ENCODE measurements at regions not wholly inside any gene's neighbourhood (a gene's known extent, or its start where the extent isn't known, plus 50 kb on each side); places are given as distances from the start of the nearest gene placed in this dataset.
A peak's percentile ranks its signal among the peaks of the same experiment; 100 is the strongest.

DNA sequence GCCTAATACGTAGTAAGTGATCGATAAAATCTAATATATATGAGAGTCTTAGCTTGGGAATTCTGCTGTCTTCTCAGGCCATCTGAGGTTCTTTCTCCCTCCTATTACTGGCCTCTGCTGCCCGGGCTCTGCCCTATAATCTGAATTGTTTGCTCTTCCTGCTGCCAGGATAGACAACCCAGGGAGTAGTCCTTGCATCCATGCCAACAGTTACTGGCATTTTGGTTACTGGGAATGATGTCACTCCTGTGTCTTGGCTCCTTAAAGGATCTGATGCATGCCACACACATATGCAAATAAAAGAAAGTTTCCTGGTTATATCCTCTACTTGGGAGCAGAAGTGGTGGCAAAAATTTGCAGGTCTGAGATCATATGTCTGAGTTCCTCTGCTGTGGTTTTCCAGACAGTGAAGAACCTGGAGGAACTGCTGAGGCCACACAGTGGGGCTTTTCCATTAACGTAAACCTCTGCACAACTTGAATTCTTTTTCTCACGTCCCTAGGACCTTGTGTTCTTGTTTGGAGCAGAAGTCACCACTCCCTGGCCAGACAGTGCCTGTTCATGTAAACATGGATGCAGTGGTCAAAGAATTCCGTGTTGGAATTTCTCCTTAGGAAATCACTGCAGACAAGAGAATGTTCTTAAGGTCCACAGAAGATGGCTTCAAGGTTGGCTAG is 320.6 kb upstream of the TBX3 start:
- TF ChIP-seq Cebpa-rat (IDR thresholded peaks at IDR 0.05): no peak
- no peaks in the 10 kb centered on the region for H3K27me3 ChIP-seq
- H3K9me3 ChIP-seq (replicated peaks in 1 of 11): no peaks in the 10 kb centered on the region; a peak in 1 of 22 replicates
- no peaks in the 10 kb centered on the region for H4K20me1 ChIP-seq
- H3K4me2 ChIP-seq: peak overlapping the region in 2 of 11 experiments; percentile 24 to 26; a peak in 2 of 22 replicates
- H3K4me1 ChIP-seq: peaks cover 35 to 48% (median 41%) of the 10 kb centered on the region in 10 experiments
- H3K36me3 ChIP-seq: no peaks in the 10 kb centered on the region
- no peak overlapping the region for H3K4me3 ChIP-seq
- H3K27ac ChIP-seq: no peak overlapping the region
- H3K9ac ChIP-seq: no peak overlapping the region

GRCh38 chr12:115002434-115002833 is 318.5 kb upstream of the TBX3 start:
- Histone ChIP-seq H3K36me3 (no peaks in the 10 kb centered on the region), H3K4me1 (peaks cover 23 to 47% (median 32%) of the 10 kb centered on the region in 10 experiments), H3K9ac (no peak overlapping the region), H3K27ac (no peak overlapping the region), H3K4me2 (peak overlapping the region in 9 of 11 experiments; percentile 29 to 73 (median 69); a peak in 18 of 22 replicates), H4K20me1 (no peaks in the 10 kb centered on the region), H3K4me3 (no peak overlapping the region), H3K9me3 (replicated peaks in 1 of 11) (no peaks in the 10 kb centered on the region; a peak in 1 of 22 replicates), H3K27me3 (no peaks in the 10 kb centered on the region; a peak in 1 of 22 replicates)
- no peak for TF ChIP-seq Cebpa-rat (IDR thresholded peaks at IDR 0.05)

- H3K9me3 ChIP-seq (replicated peaks in 1 of 11): peaks cover 0 to 3% (median 1%) of the 10 kb centered on the region in 11 experiments; a peak in 7 of 22 replicates
- H3K27me3 ChIP-seq: no peaks in the 10 kb centered on the region; a peak in 1 of 22 replicates
- peaks cover 23 to 47% (median 32%) of the 10 kb centered on the region in 10 experiments for H3K4me1 ChIP-seq
- H4K20me1 ChIP-seq: no peaks in the 10 kb centered on the region
- TF ChIP-seq Cebpa-rat (IDR thresholded peaks at IDR 0.05): no peak
- H3K4me2 ChIP-seq: peak overlapping the region; percentile 27 to 73 (median 65); a peak in 20 of 22 replicates
- no peak overlapping the region for H3K9ac ChIP-seq
- H3K4me3 ChIP-seq: no peak overlapping the region
- no peaks in the 10 kb centered on the region for H3K36me3 ChIP-seq
- no peak overlapping the region for H3K27ac ChIP-seq
Observed at GRCh38 chr12:115001571-115002180, 317.7 kb upstream of the TBX3 start.

DNA sequence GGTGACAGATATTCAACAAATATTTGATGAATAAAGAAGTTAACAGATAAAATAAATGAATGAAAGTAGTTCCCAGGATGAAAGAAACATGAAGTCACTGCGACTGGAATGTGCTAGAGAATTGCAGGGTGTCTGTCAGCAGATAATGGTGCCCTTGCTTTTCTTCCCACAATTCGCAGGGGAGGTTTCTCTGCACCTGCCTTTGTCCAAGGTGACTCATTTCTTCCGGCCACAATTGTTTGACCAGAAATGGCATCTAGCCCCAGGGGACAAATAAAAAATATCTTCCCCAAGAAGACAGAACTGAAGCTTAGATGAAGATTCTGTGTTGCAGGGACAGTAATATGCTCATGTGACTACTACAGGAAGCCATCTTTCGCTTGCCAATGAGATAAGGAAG is 316.1 kb upstream of the TBX3 start:
- H3K9ac ChIP-seq: no peak overlapping the region
- H3K9me3 ChIP-seq (replicated peaks in 1 of 11): peaks cover 4 to 17% (median 15%) of the 10 kb centered on the region in 11 experiments; a peak in 21 of 22 replicates
- H3K4me2 ChIP-seq: peak overlapping the region in 9 of 11 experiments; percentile 22 to 73 (median 54); a peak in 11 of 22 replicates
- H3K4me3 ChIP-seq: no peak overlapping the region
- no peaks in the 10 kb centered on the region for H3K36me3 ChIP-seq
- no peak overlapping the region for H3K27ac ChIP-seq
- peaks cover 23 to 47% (median 31%) of the 10 kb centered on the region in 10 experiments for H3K4me1 ChIP-seq
- H3K27me3 ChIP-seq: no peaks in the 10 kb centered on the region; a peak in 1 of 22 replicates
- no peaks in the 10 kb centered on the region for H4K20me1 ChIP-seq
- TF ChIP-seq Cebpa-rat (IDR thresholded peaks at IDR 0.05): no peak

- peaks cover 4 to 17% (median 15%) of the 10 kb centered on the region in 11 experiments; a peak in 21 of 22 replicates for H3K9me3 ChIP-seq (replicated peaks in 1 of 11)
- H3K4me2 ChIP-seq: peak overlapping the region in 2 of 11 experiments; percentile 17 to 73; a peak in 2 of 22 replicates
- H3K36me3 ChIP-seq: no peaks in the 10 kb centered on the region
- no peak overlapping the region for H3K9ac ChIP-seq
- no peak overlapping the region for H3K4me3 ChIP-seq
- no peaks in the 10 kb centered on the region for H4K20me1 ChIP-seq
- no peak overlapping the region for H3K27ac ChIP-seq
- TF ChIP-seq Cebpa-rat (IDR thresholded peaks at IDR 0.05): no peak
- peaks cover 19 to 47% (median 30%) of the 10 kb centered on the region in 10 experiments for H3K4me1 ChIP-seq
- H3K27me3 ChIP-seq: no peaks in the 10 kb centered on the region; a peak in 1 of 22 replicates
Observed at GRCh38 chr12:114998750-114999128, 314.8 kb upstream of the TBX3 start.

DNA sequence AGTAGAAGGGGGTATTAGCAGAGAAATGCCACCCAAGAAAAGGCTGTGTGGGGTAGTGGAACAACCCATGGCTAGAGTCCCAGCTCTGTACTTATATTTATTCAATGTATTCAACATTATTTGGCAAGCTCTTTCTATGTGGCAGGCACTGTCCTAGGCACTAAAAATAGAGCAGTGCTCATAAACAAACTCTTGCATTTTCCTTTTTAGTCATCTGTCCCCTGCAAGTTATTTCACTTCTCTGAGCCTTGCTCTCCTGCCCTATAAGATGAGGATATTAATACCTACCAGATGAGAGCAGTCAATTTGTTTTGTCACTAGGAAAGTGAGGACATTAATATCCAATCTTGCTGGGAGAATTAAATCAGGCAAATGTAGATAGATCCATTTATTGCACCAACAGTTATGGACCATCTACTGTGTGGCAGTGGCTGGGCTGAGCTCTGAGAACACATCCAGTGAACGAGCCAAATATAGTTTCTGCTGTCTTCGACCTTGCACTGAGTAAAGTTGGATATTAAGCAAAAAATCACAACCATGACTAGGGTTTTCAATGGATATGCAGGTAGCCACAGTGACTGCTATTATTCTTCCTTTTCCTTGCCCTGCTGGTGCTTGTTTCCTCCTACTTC is 314.3 kb upstream of the TBX3 start:
- Histone ChIP-seq H3K27me3 (no peaks in the 10 kb centered on the region; a peak in 1 of 22 replicates), H3K4me3 (no peak overlapping the region), H3K9me3 (replicated peaks in 1 of 11) (peaks cover 4 to 17% (median 15%) of the 10 kb centered on the region in 11 experiments; a peak in 21 of 22 replicates), H3K4me1 (peaks cover 19 to 47% (median 30%) of the 10 kb centered on the region in 10 experiments), H4K20me1 (no peaks in the 10 kb centered on the region), H3K36me3 (no peaks in the 10 kb centered on the region), H3K4me2 (peak overlapping the region in 2 of 11 experiments; percentile 17 to 73; a peak in 1 of 22 replicates), H3K9ac (no peak overlapping the region), H3K27ac (no peak overlapping the region)
- no peak for TF ChIP-seq Cebpa-rat (IDR thresholded peaks at IDR 0.05)

DNA sequence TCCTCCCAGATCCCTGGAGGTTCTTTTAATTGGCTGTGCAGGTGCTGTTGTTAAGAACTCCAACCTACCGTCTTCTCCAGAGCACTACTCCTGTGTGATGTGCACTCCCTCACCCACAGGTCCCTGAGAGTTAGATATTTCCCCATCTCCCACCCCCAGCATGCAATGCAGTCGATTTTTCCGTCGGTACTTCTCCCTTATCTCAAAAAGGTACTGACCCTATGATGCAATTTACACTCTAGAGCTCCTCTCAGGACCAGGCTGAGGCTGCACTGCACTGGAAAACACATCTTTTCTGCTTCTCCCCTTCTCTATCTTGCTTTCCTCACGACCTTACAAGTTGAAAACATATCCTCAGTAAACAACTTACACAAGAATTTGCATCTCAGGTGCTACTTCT is 312.4 kb upstream of the TBX3 start:
- no peaks in the 10 kb centered on the region; a peak in 1 of 22 replicates for H3K27me3 ChIP-seq
- H3K9ac ChIP-seq: no peak overlapping the region
- peaks cover 10 to 33% (median 16%) of the 10 kb centered on the region in 10 experiments for H3K4me1 ChIP-seq
- TF ChIP-seq Cebpa-rat (IDR thresholded peaks at IDR 0.05): no peak
- H3K27ac ChIP-seq: no peak overlapping the region
- H3K9me3 ChIP-seq (replicated peaks in 1 of 11): peaks cover 4 to 17% (median 15%) of the 10 kb centered on the region in 11 experiments; a peak in 21 of 22 replicates
- no peak overlapping the region for H3K4me2 ChIP-seq
- no peaks in the 10 kb centered on the region for H4K20me1 ChIP-seq
- no peaks in the 10 kb centered on the region for H3K36me3 ChIP-seq
- H3K4me3 ChIP-seq: no peak overlapping the region

- H4K20me1 ChIP-seq: no peaks in the 10 kb centered on the region
- peaks cover 4 to 17% (median 15%) of the 10 kb centered on the region in 11 experiments; a peak in 21 of 22 replicates for H3K9me3 ChIP-seq (replicated peaks in 1 of 11)
- H3K27me3 ChIP-seq: no peaks in the 10 kb centered on the region; a peak in 1 of 22 replicates
- H3K36me3 ChIP-seq: no peaks in the 10 kb centered on the region
- TF ChIP-seq Cebpa-rat (IDR thresholded peaks at IDR 0.05): no peak
- H3K4me1 ChIP-seq: peaks cover 5 to 28% (median 11%) of the 10 kb centered on the region in 10 experiments; a peak in 19 of 20 replicates
- no peak overlapping the region for H3K4me3 ChIP-seq
- no peak overlapping the region for H3K4me2 ChIP-seq
- no peak overlapping the region for H3K9ac ChIP-seq
- H3K27ac ChIP-seq: no peak overlapping the region
Observed at GRCh38 chr12:114995891-114996290, 311.9 kb upstream of the TBX3 start.

DNA sequence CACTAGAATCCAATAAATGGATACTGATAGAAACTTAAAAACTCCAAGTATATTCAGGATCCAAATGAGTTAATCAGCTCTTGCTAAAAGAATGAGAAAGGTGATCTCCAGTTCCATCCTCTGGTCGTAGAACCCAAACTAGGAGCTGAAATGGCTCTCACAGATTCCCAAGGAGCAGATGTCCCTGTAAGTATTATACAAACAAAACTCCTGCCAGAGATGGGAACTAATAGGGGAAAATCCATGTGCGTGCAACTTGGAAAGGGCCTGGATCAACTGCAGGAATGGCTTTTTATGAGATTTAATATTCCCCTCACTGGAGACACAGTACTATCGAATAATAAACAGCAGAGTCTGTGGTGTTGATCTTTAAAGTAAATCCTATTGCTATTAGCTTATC is 309.2 kb upstream of the TBX3 start:
- Histone ChIP-seq H3K4me3 (no peak overlapping the region), H3K9ac (no peak overlapping the region), H4K20me1 (no peaks in the 10 kb centered on the region), H3K9me3 (replicated peaks in 1 of 11) (peaks cover 4 to 17% (median 15%) of the 10 kb centered on the region in 11 experiments; a peak in 21 of 22 replicates), H3K4me1 (0 out of 20 replicates have a peak, but pooled peaks cover 0 to under 1% (median 0%) of the 10 kb centered on the region in 10 experiments), H3K36me3 (no peaks in the 10 kb centered on the region), H3K4me2 (no peak overlapping the region), H3K27me3 (no peaks in the 10 kb centered on the region), H3K27ac (no peak overlapping the region)
- no peak for TF ChIP-seq Cebpa-rat (IDR thresholded peaks at IDR 0.05)

Data from BLaER1 treated with 17β-estradiol and CSF1 and Interleukin-3, amounts not matched to agents 10 nM and 100 nM (cell line).